Fibroblast of lung (primary cell): ENCODE measurements at regions not wholly inside any gene's neighbourhood (a gene's known extent, or its start where the extent isn't known, plus 50 kb on each side); places are given as distances from the start of the nearest gene placed in this dataset.
A peak's percentile ranks its signal among the peaks of the same experiment; 100 is the strongest.

Experiments used
- DNase-seq, 2 donors: peaks; one replicate each; pipeline versions ENCODE4 v3.0.0 to v3.0.0-alpha.2; 2010; ENCODE audit warnings: low read depth in 2 of 2
- H2AFZ ChIP-seq: 2 replicates; pipeline ENCODE4 v1.5.1; 2012; ENCODE audit warnings: low read length, control low read depth, inconsistent platforms
- H3K27ac ChIP-seq: 2 replicates; pipeline ENCODE4 v1.5.1; 2011; ENCODE audit warnings: low read length, control low read depth; ENCODE audit not compliant: insufficient read depth
- H3K27me3 ChIP-seq: 2 replicates; pipeline ENCODE4 v1.5.1; 2011; ENCODE audit warnings: mild to moderate bottlenecking, low read length; ENCODE audit not compliant: control insufficient read depth, insufficient read depth
- H3K36me3 ChIP-seq: 2 replicates; pipeline ENCODE4 v1.5.1; 2011; ENCODE audit warnings: low read length; ENCODE audit not compliant: control insufficient read depth, insufficient read depth
- H3K4me1 ChIP-seq: 2 replicates; pipeline ENCODE4 v1.5.1; 2011; ENCODE audit warnings: low read length; ENCODE audit not compliant: control insufficient read depth, insufficient read depth; ENCODE audit errors: extremely low read depth
- H3K4me2 ChIP-seq: 2 replicates; pipeline ENCODE4 v1.5.1; 2011; ENCODE audit warnings: low read length, control low read depth; ENCODE audit not compliant: insufficient read depth; ENCODE audit errors: extremely low read depth
- H3K4me3 ChIP-seq, 4 experiments: fragments of 200-600 bp in 1 of 4; sonication (generic) in 1 of 4; replicated peaks in 1 of 4; 2 replicates each; pipeline ENCODE4 v1.5.1; 2011 to 2016; ENCODE audit warnings: low read length in 4 of 4, low read depth in 3 of 4, mild to moderate bottlenecking in 3 of 4, control low read depth in 2 of 4, inconsistent platforms in 1 of 4, mixed read lengths in 1 of 4; ENCODE audit not compliant: insufficient read depth in 1 of 4; ENCODE audit errors: control extremely low read depth in 1 of 4
- H3K79me2 ChIP-seq: 2 replicates; pipeline ENCODE4 v1.5.1; 2012; ENCODE audit warnings: mild to moderate bottlenecking, low read length, inconsistent platforms; ENCODE audit not compliant: control insufficient read depth, insufficient read depth
- H3K9ac ChIP-seq: 2 replicates; pipeline ENCODE4 v1.5.1; 2011; ENCODE audit warnings: mild to moderate bottlenecking, low read length, control low read depth; ENCODE audit not compliant: insufficient read depth
- H3K9me3 ChIP-seq: 2 replicates; pipeline ENCODE4 v1.5.1; 2012; ENCODE audit warnings: low read depth, low read length; ENCODE audit not compliant: control insufficient read depth, insufficient read depth
- H4K20me1 ChIP-seq: 2 replicates; pipeline ENCODE4 v1.5.1; 2011; ENCODE audit warnings: low read length; ENCODE audit not compliant: control insufficient read depth, insufficient read depth; ENCODE audit errors: extremely low read depth
- CTCF ChIP-seq, 2 donors: IDR thresholded peaks in 1 of 2; conservative IDR thresholded peaks in 1 of 2; 1 replicate in 1 of 2; 2 replicates in 1 of 2; pipeline ENCODE4 v1.5.1; 2011 to 2012; ENCODE audit warnings: low read length in 2 of 2, control low read depth in 1 of 2, inconsistent platforms in 1 of 2, low read depth in 1 of 2, mild to moderate bottlenecking in 1 of 2
- EZH2 ChIP-seq: IDR thresholded peaks from 2 replicates; pipeline ENCODE4 v1.5.1; 2012; ENCODE audit warnings: low read length, control low read depth, mild to moderate bottlenecking; ENCODE audit errors: missing control alignments

- Histone ChIP-seq H4K20me1 (no peaks in the 10 kb centered on the region), H3K4me3 (no peak overlapping the region), H3K4me1 (no peaks in the 10 kb centered on the region), H3K4me2 (no peak overlapping the region), H3K36me3 (no peaks in the 10 kb centered on the region), H3K79me2 (no peaks in the 10 kb centered on the region), H3K9ac (no peak overlapping the region), H3K27me3 (no peaks in the 10 kb centered on the region), H2AFZ (no peak overlapping the region), H3K27ac (no peak overlapping the region), H3K9me3 (no peaks in the 10 kb centered on the region)
- DNase-seq, result no peak
- TF ChIP-seq EZH2 (no peak), CTCF (conservative IDR thresholded peaks at IDR 0.05 in 1 of 2, IDR thresholded peaks at IDR 0.05 in 1 of 2; ENCODE audit: low read depth in 1 of 2, low read length in 2 of 2) (no peak)
These were observed 183.1 kb upstream of the ARX start for GRCh38 chrX:25198891-25199290.

- Histone ChIP-seq H3K36me3 (no peaks in the 10 kb centered on the region), H3K27ac (no peak overlapping the region), H3K4me1 (no peaks in the 10 kb centered on the region), H2AFZ (no peak overlapping the region), H4K20me1 (no peaks in the 10 kb centered on the region), H3K9me3 (no peaks in the 10 kb centered on the region), H3K9ac (no peak overlapping the region), H3K4me2 (no peak overlapping the region), H3K27me3 (no peaks in the 10 kb centered on the region), H3K4me3 (no peak overlapping the region), H3K79me2 (no peaks in the 10 kb centered on the region)
- TF ChIP-seq CTCF (conservative IDR thresholded peaks at IDR 0.05 in 1 of 2, IDR thresholded peaks at IDR 0.05 in 1 of 2; ENCODE audit: low read depth in 1 of 2, low read length in 2 of 2) (no peak), EZH2 (no peak)
- DNase-seq, result peak in 1 of 2 donors; percentile 17
These were observed 182.5 kb upstream of the ARX start for GRCh38 chrX:25198253-25198652.

- no peak overlapping the region for H3K27ac ChIP-seq
- TF ChIP-seq CTCF (conservative IDR thresholded peaks at IDR 0.05 in 1 of 2, IDR thresholded peaks at IDR 0.05 in 1 of 2; ENCODE audit: low read depth in 1 of 2, low read length in 2 of 2), result no peak
- no peak for TF ChIP-seq EZH2
These were observed 180.5 kb upstream of the ARX start for GRCh38 chrX:25196221-25196620.

More at GRCh38 chrX:25196221-25196620, 180.5 kb upstream of the ARX start:
- no peaks in the 10 kb centered on the region for H4K20me1 ChIP-seq
- no peak overlapping the region for H3K9ac ChIP-seq
- DNase-seq, result no peak
- H3K9me3 ChIP-seq, result no peaks in the 10 kb centered on the region
- no peaks in the 10 kb centered on the region for H3K4me1 ChIP-seq
- no peak overlapping the region for H3K4me2 ChIP-seq
- H3K4me3 ChIP-seq, result no peak overlapping the region
- H3K79me2 ChIP-seq, result no peaks in the 10 kb centered on the region
- no peak overlapping the region for H2AFZ ChIP-seq
- H3K27me3 ChIP-seq, result no peaks in the 10 kb centered on the region
- H3K36me3 ChIP-seq, result no peaks in the 10 kb centered on the region
